Fibroblast of gingiva (primary cell): ENCODE measurements at regions not wholly inside any gene's neighbourhood (a gene's known extent, or its start where the extent isn't known, plus 50 kb on each side); places are given as distances from the start of the nearest gene placed in this dataset.
"Not testable (repeated sequence)": the region's sequence is repeated elsewhere in the genome, so short reads cannot be mapped to it uniquely, and the experiment has no call there.

Source experiments
- DNase-seq: peaks from one replicate; pipeline ENCODE4 v3.0.0-alpha.2; 2011; ENCODE audit warnings: low read depth

DNA sequence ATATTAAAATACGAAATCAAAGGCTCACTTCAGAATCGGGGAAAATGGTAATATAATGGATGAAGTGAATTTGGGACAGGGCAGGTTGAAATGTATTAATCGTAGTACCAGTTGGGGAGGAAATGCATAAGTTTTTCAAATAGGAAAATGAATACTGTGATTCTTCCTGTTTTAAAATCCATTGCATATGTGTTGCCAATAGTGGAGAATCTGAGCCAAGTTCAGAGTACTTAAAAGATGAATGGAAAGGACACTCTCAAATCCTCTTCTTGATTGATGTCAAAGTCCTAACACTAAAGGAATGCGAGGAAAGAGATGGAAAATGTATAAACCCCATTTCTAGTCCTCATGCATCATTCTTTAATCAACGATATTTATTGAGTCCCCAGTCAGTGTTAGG, 160.9 kb upstream of the CCNG1 start:
- DNase-seq: no peak

DNA sequence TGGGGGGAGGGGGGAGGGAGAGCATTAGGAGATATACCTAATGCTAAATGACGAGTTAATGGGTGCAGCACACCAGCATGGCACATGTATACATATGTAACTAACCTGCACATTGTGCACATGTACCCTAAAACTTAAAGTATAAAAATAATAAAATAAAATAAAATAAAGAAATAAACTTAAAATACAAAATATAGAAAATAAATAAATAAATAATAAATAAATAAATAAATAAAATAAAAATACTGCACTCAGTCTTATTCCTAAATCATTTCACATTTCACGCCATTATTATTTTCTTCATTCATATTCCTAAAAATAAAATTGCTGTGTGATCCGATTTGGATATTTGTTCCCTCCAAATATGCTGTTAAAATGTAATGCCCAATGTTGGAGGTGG, 156.5 kb upstream of the CCNG1 start:
- not testable (repeated sequence) for DNase-seq

DNA sequence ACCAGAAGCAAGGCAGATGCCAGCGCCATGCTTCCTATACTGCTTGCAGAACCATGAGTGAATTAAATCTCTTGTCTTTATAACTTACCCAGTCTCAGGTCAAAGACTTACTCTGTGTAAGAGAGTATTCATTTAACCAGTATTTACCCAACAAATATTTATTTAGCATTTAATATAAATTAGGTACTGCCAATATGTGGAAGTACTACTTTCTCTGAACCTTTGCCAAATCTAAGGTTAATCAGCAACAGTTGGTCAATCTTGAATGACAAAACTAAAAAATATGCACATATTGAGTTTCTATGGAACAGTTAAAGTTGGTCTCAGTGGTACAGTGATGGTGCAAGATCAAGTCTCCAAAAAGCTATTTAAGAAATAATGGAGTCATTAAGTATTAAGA, 155.9 kb upstream of the CCNG1 start:
- DNase-seq: no peak

DNA sequence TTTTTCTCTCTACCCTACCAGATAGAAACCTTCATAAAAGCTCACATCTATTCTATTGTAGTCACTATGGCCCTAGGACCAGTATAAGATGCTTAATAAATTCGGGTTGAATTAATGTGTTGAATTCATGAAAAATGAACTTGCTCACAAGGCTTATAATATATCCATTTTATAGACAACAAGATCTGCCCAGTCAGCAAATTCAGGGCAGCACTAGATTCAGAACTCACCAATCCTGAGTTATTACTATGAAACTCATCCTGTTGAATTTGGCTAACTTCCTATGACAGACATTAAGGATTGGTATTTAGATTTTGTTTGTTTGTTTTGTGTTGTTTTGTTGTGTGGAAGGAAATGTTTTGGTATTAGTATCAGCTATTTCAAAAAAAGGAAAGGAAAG, 143.6 kb upstream of the CCNG1 start:
- no peak for DNase-seq

DNA sequence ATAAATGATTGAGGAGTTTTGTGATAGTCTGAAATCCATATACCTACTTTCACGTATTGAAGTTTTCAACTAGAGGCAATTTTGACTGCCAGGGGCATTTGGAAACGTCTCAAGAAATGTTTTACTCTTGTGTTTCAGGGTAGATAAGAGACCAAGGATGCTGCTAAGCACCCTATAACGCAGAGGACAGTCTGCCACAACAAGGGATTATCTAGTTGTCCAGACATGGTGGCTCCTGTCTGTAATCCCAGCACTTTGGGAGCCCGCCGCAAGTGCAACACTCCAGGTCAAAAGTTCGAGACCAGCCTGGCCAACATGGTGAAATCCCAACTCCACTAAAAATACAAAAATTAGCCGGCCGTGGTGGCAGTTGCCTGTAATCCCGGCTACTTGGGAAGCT, 133.7 kb upstream of the CCNG1 start:
- DNase-seq: no peak

DNA sequence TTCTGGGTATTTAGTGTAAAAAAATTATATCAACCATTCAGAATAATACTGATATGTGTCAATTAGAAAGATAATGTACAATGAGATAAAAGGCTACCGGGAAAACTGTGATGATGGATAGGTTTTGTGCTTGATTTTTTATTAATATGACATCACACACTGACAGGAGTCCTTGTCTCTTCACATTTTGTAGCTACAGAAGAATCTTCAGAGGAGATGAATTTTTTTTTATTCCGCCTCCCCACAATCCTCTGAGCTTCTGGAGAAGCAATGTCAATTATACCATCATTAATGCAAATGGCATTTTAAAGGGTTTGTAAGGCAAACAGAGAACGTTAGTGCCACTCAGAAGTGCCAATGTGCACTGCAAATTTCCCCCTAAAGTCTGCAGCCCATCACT, 131.7 kb upstream of the CCNG1 start:
- no peak for DNase-seq

DNA sequence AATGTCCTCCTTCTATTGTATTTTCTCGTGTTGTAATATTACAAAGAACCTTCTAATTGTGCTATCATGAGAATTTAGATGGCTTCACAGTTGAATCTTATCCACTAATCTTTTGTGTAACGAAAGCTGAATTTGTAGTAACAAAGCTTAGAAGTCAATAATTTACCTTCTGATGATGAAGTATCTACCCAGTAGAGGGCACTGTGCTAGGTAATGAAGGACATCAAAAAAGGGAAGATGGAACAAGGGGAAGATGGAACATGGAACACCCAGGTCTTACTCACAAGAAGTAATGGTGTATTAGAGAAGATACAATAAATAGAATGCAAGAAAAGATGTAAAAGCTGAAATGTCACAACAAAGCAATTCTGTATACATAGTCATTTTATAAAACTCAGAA, 131.0 kb upstream of the CCNG1 start:
- no peak for DNase-seq

DNA sequence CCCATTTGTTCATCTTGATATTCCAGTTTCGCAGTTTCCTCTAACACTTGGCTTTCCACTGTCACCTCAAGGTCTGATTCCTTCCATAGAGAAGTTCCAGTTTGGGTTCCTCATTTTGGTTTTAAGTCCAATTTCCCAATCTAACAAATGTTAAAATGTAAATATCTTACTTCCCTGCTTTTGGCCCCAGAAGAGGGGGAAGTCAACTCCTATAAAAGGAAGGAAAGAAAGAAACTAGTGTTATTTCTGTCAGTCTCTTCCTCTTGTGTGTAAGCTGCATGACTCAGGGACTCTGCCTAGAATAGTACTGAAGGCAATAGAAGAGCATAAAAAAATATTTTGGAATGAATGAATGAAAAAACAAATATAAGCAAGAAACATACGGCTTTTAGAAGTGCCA, 127.5 kb upstream of the CCNG1 start:
- no peak for DNase-seq

DNA sequence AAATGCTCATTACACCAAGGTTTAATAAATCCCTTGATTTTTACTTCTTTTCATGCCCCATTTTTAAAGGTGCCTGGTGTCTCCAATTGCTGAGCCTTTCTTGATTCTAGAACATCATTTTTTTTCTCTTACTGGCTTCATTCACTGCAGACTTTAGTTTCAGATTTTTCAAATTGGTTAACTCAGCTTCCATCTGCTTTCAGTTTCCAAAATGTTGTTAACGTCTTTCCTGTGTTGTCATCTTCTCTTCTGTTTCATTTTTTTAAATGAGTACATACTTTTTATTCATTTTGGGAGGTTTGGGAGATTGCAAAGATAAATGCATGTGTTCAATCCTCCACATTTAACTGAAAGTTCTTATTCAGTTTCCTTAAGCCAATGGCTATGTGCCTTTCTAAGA, 126.4 kb upstream of the CCNG1 start:
- no peak for DNase-seq

DNA sequence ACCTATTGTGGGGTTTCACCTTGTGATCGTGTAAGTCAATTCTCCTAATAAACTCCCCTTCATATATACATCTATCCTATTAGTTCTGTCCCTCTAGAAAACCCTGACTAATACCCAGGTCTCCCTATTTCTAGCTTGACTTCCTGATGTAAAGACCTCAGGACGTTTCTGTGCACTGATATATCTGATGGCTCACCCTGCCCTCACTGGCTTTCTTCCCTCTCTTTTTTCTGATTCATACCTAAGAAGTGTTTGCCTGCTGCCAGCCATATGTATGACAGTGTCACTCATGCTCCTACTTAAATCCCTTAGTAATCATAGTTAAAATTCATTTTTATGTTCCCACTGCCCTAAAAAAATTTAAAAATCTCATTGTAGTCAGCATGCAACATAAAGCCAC, 124.8 kb upstream of the CCNG1 start:
- no peak for DNase-seq

DNA sequence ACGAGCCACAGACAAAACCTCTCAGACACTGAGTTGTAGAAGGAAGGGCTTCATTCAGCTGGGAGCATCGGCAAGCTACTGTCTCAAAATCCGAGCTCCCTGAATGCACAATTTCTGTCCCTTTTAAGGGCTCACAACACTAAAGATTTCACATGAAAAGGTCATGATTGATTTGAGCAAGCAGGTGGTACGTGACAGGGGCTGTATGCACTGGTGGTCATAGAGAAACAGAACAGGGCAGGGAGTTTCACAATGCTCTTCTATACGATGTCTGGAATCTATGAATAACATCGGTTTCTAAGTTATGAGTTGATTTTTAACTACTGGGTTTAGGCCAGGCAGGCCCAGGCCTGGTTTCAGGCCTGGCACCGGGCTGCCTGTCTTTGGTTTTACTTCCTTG, 124.3 kb upstream of the CCNG1 start:
- not testable (repeated sequence) for DNase-seq

DNA sequence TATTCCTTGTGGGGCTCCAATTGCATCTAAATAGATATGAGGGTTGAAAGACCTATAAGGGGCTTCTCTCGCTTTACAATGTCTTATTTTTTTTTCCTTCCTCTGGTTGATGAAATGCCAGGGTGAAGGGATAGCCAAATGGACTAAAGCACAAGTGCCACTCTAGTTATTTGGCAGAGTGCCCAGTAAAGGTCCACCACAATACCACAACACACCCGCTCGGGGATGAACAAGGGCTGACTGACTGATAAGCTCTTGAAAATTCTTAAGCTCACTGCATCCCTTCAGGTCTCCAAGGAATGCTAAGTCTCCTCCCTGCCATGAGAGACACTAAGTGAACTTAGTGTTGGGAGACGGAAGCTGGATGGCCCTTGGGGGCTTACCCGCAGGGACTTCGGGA, 121.0 kb upstream of the CCNG1 start:
- DNase-seq: not testable (repeated sequence)

DNA sequence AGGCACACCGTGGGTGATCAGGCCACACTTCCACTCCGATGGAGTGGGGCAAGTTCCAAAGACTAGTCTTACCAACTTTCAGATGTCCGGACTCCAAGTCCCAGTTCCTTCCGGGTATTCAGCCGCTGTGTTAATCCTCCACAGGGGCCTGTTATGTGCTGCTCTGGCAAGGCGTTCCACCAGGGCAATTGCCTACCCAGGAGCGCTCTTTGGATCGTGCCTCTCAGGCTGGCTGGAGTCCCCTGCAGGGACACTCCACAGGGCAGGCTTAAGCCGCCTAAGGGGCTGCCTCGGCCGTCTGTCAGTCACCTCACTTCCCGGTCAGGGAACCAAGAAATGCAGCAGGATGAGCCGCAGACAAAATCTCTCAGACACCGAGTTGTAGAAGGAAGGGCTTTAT, 118.7 kb upstream of the CCNG1 start:
- no peak for DNase-seq

DNA sequence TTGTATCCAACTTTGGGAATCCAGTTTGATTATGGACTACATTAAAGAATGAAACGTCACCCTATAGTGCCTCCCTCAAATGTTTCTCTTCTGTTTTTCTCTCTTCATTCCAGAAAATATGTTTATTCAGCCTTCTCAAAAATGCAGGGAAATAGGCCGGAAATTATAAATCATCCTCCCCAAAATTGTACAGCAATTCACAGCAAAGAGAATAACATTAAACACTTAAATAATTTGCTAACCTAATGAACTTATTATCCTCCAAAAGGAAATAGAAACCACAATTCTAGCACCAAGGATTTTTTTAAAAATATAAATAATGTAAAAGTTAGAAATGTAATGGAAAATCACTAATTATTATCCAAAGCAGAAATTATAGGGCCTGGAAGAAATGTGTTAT, 115.9 kb upstream of the CCNG1 start:
- DNase-seq: no peak

DNA sequence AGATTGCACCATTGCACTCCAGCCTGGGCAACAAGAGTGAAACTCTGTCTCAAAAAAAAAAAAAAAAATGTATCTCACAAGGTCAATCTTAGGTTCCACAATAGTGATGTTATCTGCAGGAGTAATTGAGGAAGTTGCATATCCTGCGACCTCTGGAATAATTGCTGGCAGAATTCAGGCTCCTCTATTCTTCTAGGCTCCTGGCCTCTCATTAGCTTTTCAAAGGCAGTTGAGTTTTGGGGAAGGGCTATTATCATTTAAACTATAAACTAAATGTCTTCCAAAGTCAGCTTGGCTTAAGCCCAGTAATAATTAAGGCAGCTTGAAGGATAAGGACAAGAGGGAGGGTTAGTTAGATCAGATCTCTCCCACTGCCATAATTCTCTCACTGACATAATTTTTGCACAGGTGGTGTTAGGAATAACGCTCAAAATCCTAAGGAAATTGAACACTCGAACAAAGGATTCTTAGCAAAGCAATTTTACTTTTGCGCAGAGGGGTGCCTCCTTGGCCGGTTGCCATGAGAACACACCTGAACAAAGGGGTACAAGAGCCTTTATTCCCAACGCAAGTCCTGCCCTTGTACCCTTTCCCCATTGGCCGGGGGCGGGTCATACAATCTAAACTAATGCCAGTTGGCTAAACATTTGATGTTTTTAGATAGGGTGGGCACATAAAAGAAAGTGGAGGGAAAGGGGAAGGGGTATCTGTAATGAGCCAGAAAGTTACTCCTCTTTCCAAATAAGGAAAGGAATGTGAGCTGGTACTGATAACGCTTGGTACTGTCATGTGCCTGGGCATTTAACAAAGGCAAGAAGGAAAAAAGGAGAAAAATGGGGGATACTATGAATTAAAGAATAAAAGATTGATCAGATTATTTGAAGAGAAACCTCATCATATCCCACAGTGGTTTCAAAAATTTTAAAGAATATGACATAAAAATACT, 106.4 kb upstream of the CCNG1 start:
- DNase-seq: no peak

DNA sequence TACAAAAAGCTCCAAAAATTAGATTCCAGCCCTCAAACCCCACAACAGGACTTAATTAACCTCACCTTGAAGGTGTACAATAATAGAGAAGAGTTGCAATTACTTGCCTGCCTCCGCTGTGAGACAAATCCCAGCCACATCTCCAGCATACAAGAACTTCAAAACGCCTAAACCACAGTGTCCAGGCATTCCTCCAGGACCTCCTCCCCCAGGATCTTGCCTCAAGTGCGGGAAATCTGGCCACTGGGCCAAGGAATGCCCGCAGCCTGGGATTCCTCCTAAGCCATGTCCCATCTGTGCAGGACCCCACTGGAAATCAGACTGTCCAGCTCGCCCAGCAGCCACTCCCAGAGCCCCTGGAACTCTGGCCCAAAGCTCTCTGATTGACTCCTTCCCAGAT, 101.3 kb upstream of the CCNG1 start:
- not testable (repeated sequence) for DNase-seq

DNA sequence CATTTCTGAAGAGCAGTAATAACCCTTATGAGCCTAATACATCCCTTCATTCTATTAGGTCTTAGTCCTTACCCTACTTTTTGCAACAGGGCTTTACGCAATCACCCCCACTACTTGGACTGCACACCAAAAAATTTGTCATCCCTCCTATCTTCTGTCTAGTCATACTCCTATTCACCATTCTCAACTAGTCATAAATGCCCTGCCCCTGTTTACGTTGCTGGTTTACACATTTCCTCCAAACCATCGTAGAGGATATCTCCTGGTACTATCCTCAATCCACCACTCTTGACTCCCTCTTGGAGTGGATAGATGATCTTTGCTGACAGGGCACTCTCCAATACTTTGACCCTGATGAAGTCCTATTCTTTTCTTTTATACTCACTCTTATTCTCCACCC, 98.2 kb upstream of the CCNG1 start:
- no peak for DNase-seq

DNA sequence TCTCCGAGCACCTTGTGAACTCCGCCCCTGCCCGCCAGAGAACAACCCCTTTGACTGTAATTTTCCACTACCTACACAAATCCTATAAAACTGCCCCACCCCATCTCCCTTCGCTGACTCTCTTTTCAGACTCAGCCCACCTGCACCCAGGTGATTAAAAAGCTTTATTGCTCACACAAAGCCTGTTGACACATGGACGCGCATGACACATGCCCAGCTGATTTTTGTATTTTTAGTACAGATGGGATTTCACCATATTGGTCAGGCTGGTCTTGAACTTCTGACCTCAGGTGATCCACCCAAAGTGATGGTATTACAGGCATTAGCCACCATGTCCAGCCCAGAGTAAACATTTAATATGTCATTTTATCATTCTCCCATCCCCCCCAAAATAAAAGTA, 97.0 kb upstream of the CCNG1 start:
- DNase-seq: not testable (repeated sequence)

DNA sequence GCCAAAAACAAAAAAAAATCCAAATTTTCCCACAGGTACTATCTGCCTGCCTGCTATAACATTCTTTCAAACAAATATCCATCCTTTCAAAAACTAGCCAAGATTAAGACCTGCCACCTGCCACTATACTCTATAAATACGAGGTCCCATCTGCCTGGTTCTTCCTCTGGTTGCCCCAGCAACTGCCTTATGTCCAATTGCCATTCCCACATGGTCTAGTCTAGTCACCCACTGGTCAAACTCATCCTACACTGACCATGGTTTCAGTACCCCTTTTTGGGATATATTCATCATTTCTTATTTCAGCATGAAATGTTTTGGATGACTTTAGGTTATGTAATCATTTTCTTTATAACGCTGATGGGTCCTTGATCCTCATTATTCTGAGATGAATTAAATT, 95.1 kb upstream of the CCNG1 start:
- DNase-seq: no peak

DNA sequence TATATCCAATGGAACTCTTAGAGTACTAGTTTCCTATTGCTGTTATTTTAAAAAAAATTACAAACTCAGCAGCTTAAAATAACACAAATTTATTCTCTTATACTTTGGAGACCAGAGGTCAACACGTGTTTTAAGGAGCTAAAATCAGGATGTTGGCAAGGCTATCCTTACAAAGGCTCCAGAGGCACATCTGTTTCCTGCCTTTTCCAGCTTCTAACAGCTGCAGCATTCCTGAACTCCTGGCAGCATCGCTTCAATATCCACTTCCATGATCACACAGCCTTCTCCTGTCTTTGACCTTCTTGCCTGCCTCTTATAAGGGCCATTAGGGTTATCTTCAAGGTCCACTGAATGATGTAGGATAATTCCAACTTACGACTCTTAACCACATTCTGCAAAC, 92.2 kb upstream of the CCNG1 start:
- no peak for DNase-seq

DNA sequence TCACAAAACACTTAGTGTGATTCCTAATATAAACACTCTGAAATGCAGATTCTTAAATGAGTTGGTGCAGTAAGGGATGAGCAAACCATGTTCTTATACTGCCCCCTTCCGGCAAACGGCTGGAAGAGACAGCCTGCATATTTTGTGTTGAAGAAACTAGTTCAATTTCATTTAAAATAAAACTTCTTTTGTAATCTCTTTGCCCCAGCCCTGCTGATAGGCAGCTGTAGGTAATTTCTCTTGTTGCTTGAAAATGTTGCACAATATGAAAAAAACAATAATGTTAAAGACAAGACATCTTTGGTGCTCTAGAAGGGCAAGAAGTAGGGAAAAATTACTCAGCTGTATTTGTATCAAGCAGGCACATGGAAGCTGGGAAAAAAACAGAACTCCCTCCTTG, 89.7 kb upstream of the CCNG1 start:
- peak; percentile 40 for DNase-seq

DNA sequence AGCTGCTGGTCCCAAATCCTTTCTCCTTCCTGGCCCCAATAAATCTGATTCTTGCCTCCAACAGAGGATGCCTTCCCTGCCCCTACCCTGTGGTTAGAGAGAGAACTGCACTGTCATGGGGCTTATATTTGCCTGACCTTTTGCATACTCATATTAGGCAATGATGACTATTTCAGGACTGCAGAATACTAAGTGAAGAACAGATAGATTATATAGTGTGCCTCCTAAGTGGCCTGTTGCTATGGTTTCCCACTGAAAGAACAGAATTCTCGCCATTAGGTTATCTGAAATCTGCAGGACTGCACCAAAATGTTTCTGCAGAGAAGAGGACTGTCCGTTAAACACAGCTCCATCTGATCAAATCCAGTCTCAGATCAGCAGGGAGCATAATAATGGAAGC, 87.3 kb upstream of the CCNG1 start:
- DNase-seq: peak; percentile 15

DNA sequence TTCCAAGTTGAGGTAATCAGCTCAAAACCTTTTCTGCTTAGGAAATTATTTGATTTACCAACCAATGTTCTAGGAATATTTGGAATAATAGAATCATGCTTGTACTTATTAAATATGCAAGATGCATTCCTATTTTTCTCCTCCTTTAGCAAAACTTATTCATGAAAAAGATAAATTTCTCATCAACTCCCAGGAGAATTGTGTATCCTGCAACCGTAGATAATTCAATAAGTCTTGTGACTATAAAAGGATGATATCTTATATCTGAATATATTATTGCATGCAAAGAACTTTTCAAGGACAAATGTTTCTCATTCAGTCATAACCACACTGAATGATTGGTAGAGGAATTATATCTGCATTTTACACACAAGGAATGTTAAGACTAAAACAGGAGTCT, 84.9 kb upstream of the CCNG1 start:
- DNase-seq: no peak

DNA sequence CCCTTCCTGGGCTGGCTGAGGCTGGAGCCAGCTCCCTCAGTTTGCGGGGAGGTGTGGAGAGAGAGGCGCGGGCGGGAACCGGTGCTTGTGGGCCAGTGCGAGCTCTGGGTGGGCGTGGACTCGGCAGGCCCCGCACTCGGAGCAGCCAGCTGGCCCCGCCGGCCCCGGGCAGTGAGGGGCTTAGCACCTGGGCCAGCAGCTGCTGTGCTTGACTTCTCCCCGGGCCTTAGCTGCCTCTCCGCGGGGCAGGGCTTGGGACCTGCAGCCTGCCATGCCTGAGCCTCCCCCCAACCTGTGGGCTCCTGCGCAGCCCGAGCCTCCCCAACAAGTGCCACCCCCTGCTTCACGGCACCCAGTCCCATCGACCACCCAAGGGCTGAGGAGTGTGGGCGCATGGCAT, 81.6 kb upstream of the CCNG1 start:
- DNase-seq: not testable (repeated sequence)
